ENCODE measurements at regions not wholly inside any gene's neighbourhood (a gene's known extent, or its start where the extent isn't known, plus 50 kb on each side); places are given as distances from the start of the nearest gene placed in this dataset.

DNA sequence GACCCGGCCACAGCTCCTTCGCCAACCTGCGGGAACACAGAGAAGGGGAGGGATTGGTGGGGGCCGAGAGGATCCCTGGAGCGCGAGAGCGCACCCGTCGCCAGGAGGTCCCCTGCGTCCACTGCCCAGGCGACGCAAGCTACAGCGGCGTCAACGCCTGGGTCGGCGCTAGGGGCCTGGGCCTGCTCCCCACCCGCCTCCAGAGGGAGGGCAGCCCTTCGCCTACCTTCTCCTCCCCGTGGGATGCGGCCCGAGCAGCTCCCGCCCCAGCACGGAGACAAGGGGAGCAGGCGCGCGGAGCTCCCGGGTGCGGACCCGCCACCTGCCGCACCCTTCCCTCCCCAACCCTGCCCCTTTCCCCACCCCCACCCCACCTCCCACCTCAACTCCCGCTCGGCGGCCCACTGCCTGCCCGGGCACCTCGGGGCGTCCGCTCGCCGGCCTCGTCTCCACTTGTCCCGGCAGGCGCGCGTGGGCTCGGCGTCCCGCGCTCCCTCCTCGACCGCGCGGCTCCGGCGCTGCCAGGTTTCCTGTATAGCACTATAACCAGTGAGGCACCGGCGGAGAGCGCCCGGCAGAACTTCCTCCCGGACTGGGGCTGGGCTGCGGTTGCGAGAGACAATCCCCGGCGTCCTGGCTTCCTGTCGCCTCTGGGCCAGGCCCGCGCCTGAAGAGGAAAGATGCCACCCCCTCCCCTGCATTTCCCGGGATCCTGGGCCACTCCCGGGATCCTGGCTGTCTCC, 119.1 kb upstream of the SMURF2 start:
- TF ChIP-seq, protein P1, sequence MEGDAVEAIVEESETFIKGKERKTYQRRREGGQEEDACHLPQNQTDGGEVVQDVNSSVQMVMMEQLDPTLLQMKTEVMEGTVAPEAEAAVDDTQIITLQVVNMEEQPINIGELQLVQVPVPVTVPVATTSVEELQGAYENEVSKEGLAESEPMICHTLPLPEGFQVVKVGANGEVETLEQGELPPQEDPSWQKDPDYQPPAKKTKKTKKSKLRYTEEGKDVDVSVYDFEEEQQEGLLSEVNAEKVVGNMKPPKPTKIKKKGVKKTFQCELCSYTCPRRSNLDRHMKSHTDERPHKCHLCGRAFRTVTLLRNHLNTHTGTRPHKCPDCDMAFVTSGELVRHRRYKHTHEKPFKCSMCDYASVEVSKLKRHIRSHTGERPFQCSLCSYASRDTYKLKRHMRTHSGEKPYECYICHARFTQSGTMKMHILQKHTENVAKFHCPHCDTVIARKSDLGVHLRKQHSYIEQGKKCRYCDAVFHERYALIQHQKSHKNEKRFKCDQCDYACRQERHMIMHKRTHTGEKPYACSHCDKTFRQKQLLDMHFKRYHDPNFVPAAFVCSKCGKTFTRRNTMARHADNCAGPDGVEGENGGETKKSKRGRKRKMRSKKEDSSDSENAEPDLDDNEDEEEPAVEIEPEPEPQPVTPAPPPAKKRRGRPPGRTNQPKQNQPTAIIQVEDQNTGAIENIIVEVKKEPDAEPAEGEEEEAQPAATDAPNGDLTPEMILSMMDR (tag by site-specific recombination; IDR thresholded peaks at IDR 0.05), result no peak
- no peak for TF ChIP-seq ZNF174 (tag by site-specific recombination; IDR thresholded peaks at IDR 0.05)
